ENCODE measurements at regions not wholly inside any gene's neighbourhood (a gene's known extent, or its start where the extent isn't known, plus 50 kb on each side); places are given as distances from the start of the nearest gene placed in this dataset.

GRCh38 chr4:33429971-33430370 lies 2709.8 kb downstream of the PCDH7 start:
- DNase-seq = no peak
- no peaks in the 10 kb centered on the region for H3K27me3 ChIP-seq
- WGBS, 5 donors = 79 to 94% (median 91%) methylated on average over 4 of the region's 4 CpGs
- H3K9me3 ChIP-seq = peaks cover 0 to 4% (median 0%) of the 10 kb centered on the region in 4 donors
- no peak overlapping the region for H3K4me3 ChIP-seq
- H3K36me3 ChIP-seq = no peaks in the 10 kb centered on the region
- H3K4me1 ChIP-seq = no peaks in the 10 kb centered on the region
- TF ChIP-seq CTCF (IDR thresholded peaks at IDR 0.05) = no peak
- no peak overlapping the region for H3K27ac ChIP-seq
- intact Hi-C loops (cut with DNase I; ENCODE audit: low total_unique reads) = no loop called here

- H3K27me3 ChIP-seq = no peaks in the 10 kb centered on the region
- H3K9me3 ChIP-seq = no peaks in the 10 kb centered on the region
- TF ChIP-seq CTCF (IDR thresholded peaks at IDR 0.05) = no peak
- TF ChIP-seq POLR2AphosphoS5 (IDR thresholded peaks at IDR 0.05) = no peak
- no peak for TF ChIP-seq POLR2A (IDR thresholded peaks at IDR 0.05)
- TF ChIP-seq EP300 (IDR thresholded peaks at IDR 0.05) = no peak
- intact Hi-C loops (cut with DNase I; ENCODE audit: low total_unique reads) = no loop called here
- no peak overlapping the region for H3K27ac ChIP-seq
- no peaks in the 10 kb centered on the region for H3K4me1 ChIP-seq
- peak in 1 of 2 donors; percentile 16 for DNase-seq
- 52 to 79% (median 70%) methylated on average over 2 of the region's 2 CpGs for WGBS, 5 donors
- no peak overlapping the region for H3K4me3 ChIP-seq
- H3K36me3 ChIP-seq = no peaks in the 10 kb centered on the region
Observed at GRCh38 chr4:33437406-33437805, 2717.2 kb downstream of the PCDH7 start.

- H3K4me1 ChIP-seq = no peaks in the 10 kb centered on the region
- WGBS, 5 donors = 62 to 78% (median 70%) methylated on average over 2 of the region's 2 CpGs
- H3K36me3 ChIP-seq = no peaks in the 10 kb centered on the region
- no peak for DNase-seq
- H3K27me3 ChIP-seq = no peaks in the 10 kb centered on the region
- H3K9me3 ChIP-seq = no peaks in the 10 kb centered on the region
- no peak overlapping the region for H3K4me3 ChIP-seq
- intact Hi-C loops (cut with DNase I; ENCODE audit: low total_unique reads) = no loop called here
- no peak overlapping the region for H3K27ac ChIP-seq
- TF ChIP-seq POLR2A (IDR thresholded peaks at IDR 0.05) = no peak
- no peak for TF ChIP-seq EP300 (IDR thresholded peaks at IDR 0.05)
- no peak for TF ChIP-seq CTCF (IDR thresholded peaks at IDR 0.05)
- no peak for TF ChIP-seq POLR2AphosphoS5 (IDR thresholded peaks at IDR 0.05)
Observed at GRCh38 chr4:33446953-33447352, 2726.8 kb downstream of the PCDH7 start.

- intact Hi-C loops (cut with DNase I; ENCODE audit: low total_unique reads) = no loop called here
Observed at GRCh38 chr4:33448948-33449347, 2728.8 kb downstream of the PCDH7 start.

More at GRCh38 chr4:33448948-33449347, 2728.8 kb downstream of the PCDH7 start:
- TF ChIP-seq CTCF (IDR thresholded peaks at IDR 0.05) (no peak), EP300 (IDR thresholded peaks at IDR 0.05) (no peak), POLR2AphosphoS5 (IDR thresholded peaks at IDR 0.05) (no peak), POLR2A (IDR thresholded peaks at IDR 0.05) (no peak)
- H3K27me3 ChIP-seq = no peaks in the 10 kb centered on the region
- DNase-seq = no peak
- no peaks in the 10 kb centered on the region for H3K36me3 ChIP-seq
- peaks cover 0 to 7% (median 0%) of the 10 kb centered on the region in 4 donors for H3K9me3 ChIP-seq
- no peak overlapping the region for H3K27ac ChIP-seq
- 69 to 76% (median 73%) methylated on average over 3 of the region's 3 CpGs for WGBS, 5 donors
- no peak overlapping the region for H3K4me3 ChIP-seq
- H3K4me1 ChIP-seq = no peaks in the 10 kb centered on the region

All from stomach (tissue), 8 donors.